Gastroesophageal sphincter (tissue), 3 donors: ENCODE measurements at regions not wholly inside any gene's neighbourhood (a gene's known extent, or its start where the extent isn't known, plus 50 kb on each side); places are given as distances from the start of the nearest gene placed in this dataset.

ENCODE experiments used
- EP300 ChIP-seq: sonication (generic); formaldehyde crosslinking; IDR thresholded peaks from one replicate; pipeline ENCODE4 v1.6.1; 2017; ENCODE audit warnings: antibody characterized with exemption, mild to moderate bottlenecking
- TF ChIP-seq, protein P1 (sequence below), 4 experiments: fragments of 200-600 bp in 2 of 4; fragments of 450-650 bp in 2 of 4; sonication (generic) in 1 of 4; IDR thresholded peaks; one replicate each; pipeline ENCODE4 v1.5.1; 2017 to 2019; ENCODE audit warnings: antibody characterized with exemption in 4 of 4, mild to moderate bottlenecking in 2 of 4, moderate library complexity in 2 of 4

DNA sequence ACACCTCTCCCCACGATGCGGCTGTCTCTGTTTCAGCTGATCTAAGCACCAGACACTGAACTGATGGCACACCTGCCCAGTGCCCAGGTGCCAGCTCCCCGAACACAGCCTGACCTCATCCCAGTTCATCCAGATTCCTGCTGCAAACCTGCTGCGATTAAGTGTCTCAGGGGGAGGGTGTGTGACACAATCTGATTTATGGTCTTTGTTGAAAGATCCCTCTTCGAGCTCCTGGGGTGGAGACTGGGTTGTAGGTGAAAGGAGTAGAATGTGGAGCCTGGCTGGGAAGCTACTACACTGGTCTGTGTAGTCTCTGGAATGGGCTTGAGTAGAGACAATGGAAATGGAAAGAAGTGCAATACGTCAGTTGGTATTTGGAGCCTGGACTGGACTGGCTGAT, 390.3 kb downstream of the SHANK2 start:
- TF ChIP-seq, protein P1, sequence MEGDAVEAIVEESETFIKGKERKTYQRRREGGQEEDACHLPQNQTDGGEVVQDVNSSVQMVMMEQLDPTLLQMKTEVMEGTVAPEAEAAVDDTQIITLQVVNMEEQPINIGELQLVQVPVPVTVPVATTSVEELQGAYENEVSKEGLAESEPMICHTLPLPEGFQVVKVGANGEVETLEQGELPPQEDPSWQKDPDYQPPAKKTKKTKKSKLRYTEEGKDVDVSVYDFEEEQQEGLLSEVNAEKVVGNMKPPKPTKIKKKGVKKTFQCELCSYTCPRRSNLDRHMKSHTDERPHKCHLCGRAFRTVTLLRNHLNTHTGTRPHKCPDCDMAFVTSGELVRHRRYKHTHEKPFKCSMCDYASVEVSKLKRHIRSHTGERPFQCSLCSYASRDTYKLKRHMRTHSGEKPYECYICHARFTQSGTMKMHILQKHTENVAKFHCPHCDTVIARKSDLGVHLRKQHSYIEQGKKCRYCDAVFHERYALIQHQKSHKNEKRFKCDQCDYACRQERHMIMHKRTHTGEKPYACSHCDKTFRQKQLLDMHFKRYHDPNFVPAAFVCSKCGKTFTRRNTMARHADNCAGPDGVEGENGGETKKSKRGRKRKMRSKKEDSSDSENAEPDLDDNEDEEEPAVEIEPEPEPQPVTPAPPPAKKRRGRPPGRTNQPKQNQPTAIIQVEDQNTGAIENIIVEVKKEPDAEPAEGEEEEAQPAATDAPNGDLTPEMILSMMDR (IDR thresholded peaks at IDR 0.05): no peak
- TF ChIP-seq EP300: no peak
